ENCODE measurements at regions not wholly inside any gene's neighbourhood (a gene's known extent, or its start where the extent isn't known, plus 50 kb on each side); places are given as distances from the start of the nearest gene placed in this dataset.

DNA sequence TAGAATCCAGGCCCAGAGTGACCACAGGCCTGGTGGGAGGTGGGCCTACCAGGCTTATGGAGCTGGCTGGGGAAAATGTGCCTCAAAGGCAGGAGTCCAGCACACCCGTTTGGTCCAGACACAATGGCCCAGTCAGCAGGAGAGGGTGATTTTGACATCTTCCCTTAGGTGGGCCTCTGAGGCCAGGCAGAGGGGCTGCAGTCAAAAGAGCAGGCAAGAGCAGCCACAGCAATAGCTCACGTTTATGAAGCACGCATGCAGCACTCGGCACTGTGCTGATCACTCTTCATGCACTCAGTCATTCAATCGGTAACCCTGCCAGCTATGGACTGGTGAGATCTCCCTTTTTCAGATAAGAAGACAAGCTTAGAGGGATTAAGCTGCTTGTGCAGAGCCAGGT, 146.8 kb downstream of the LRIG2 start:
- ATAC-seq, result no peak

DNA sequence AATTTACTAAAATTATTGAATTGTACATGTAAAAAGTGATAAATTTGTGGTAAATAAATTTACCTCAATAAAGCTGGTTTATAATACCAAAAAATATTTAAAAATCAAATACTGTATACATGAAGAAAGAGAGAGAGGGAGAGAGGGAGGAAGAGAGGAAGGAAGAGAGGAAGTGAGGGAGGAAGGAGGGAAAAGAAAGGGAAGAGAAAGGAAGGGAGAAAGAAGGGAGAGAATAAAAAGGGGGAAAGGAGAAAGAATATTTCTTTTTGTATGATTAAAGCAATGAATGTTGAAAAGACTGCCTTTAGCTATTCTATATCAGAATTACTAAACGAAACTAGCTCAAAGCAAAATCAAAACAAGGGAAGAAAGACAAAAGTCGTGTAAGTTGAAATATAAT, 150.0 kb downstream of the LRIG2 start:
- Histone ChIP-seq H3K9me3 (ENCODE audit: low read length) (no peaks in the 10 kb centered on the region), H3K4me2 (ENCODE audit: low read depth, low read length) (no peak overlapping the region; the same call in 1 of the 2 replicates), H3K9ac (ENCODE audit: insufficient read depth, low read depth, low read length) (no peak overlapping the region), H3K4me1 (ENCODE audit: insufficient read depth, low read length) (peaks cover 17% of the 10 kb centered on the region), H4K20me1 (ENCODE audit: insufficient read depth, low read length) (no peaks in the 10 kb centered on the region), H3K27me3 (ENCODE audit: control insufficient read depth in 1 of 2, insufficient read depth in 2 of 2, low read length in 2 of 2) (no peaks in the 10 kb centered on the region), H3K4me3 (replicated peaks in 1 of 3; ENCODE audit: insufficient read depth in 1 of 3, low read depth in 2 of 3, low read length in 3 of 3) (no peak overlapping the region), H2AFZ (ENCODE audit: low read length) (no peak overlapping the region), H3K36me3 (replicated peaks in 1 of 2; ENCODE audit: control insufficient read depth in 1 of 2, insufficient read depth in 2 of 2, low read length in 2 of 2) (no peaks in the 10 kb centered on the region), H3K27ac (ENCODE audit: extremely low read length, insufficient read depth, low read length) (no peak overlapping the region), H3K79me2 (ENCODE audit: insufficient read depth, low read length) (no peaks in the 10 kb centered on the region)
- ChIA-PET POLR2A (no interaction called here), CTCF (ENCODE audit: low intra/inter-chr PET ratio, low total read pairs) (no interaction called here)
- 14% methylated on average over 2 of the region's 2 CpGs for WGBS (ENCODE audit: low lambda C conversion rate)
- intact Hi-C loops (cut with micrococcal nuclease; ENCODE audit: unreplicated experiment), result no loop called here
- ATAC-seq (no peak), DNase-seq (ENCODE audit: low spot score) (no peak), FAIRE-seq (no peak)
- in situ Hi-C loops (cut with HindIII; ENCODE audit: extremely low pct_ligation_motif_present, low pct_unique_long_range_greater_than_20kb), result no loop called here
- BruUV-seq (replicated peaks), result no TSS peak
- TF ChIP-seq, protein P1, sequence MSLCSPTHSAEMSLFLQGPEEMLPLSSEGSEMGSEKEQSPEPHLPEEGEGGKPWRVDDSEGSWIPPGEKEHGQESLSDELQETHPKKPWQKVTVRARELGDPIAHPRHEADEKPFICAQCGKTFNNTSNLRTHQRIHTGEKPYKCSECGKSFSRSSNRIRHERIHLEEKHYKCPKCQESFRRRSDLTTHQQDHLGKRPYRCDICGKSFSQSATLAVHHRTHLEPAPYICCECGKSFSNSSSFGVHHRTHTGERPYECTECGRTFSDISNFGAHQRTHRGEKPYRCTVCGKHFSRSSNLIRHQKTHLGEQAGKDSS (CRISPR knock-in tag; IDR thresholded peaks at IDR 0.05; ENCODE audit: borderline replicate concordance, low read depth), result no peak
- TF ChIP-seq IRF2 (CRISPR knock-in tag; IDR thresholded peaks at IDR 0.05), result no peak
- TF ChIP-seq TSC22D2 (CRISPR knock-in tag; IDR thresholded peaks at IDR 0.05; ENCODE audit: borderline replicate concordance), result no peak
- TF ChIP-seq KDM3A (CRISPR knock-in tag; IDR thresholded peaks at IDR 0.05; ENCODE audit: low read depth), result no peak
- no peak for TF ChIP-seq CENPX (CRISPR knock-in tag; IDR thresholded peaks at IDR 0.05)
- TF ChIP-seq, protein P2, sequence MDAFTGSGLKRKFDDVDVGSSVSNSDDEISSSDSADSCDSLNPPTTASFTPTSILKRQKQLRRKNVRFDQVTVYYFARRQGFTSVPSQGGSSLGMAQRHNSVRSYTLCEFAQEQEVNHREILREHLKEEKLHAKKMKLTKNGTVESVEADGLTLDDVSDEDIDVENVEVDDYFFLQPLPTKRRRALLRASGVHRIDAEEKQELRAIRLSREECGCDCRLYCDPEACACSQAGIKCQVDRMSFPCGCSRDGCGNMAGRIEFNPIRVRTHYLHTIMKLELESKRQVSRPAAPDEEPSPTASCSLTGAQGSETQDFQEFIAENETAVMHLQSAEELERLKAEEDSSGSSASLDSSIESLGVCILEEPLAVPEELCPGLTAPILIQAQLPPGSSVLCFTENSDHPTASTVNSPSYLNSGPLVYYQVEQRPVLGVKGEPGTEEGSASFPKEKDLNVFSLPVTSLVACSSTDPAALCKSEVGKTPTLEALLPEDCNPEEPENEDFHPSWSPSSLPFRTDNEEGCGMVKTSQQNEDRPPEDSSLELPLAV (CRISPR knock-in tag; conservative IDR thresholded peaks at IDR 0.05; ENCODE audit: low read depth), result no peak
- TF ChIP-seq ZBTB42 (CRISPR knock-in tag; IDR thresholded peaks at IDR 0.05), result no peak
- TF ChIP-seq, protein P3, sequence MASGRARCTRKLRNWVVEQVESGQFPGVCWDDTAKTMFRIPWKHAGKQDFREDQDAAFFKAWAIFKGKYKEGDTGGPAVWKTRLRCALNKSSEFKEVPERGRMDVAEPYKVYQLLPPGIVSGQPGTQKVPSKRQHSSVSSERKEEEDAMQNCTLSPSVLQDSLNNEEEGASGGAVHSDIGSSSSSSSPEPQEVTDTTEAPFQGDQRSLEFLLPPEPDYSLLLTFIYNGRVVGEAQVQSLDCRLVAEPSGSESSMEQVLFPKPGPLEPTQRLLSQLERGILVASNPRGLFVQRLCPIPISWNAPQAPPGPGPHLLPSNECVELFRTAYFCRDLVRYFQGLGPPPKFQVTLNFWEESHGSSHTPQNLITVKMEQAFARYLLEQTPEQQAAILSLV (CRISPR knock-in tag; IDR thresholded peaks at IDR 0.05; ENCODE audit: borderline replicate concordance), result no peak
- TF ChIP-seq KMT2A (CRISPR knock-in tag; IDR thresholded peaks at IDR 0.05), result no peak
- no peak for TF ChIP-seq CREB1 (IDR thresholded peaks at IDR 0.05)
- no peak for TF ChIP-seq CREB1 (CRISPR knock-in tag; IDR thresholded peaks at IDR 0.05)
- TF ChIP-seq SMYD3 (CRISPR knock-in tag; IDR thresholded peaks at IDR 0.05), result no peak
- no peak for TF ChIP-seq ZNF841 (CRISPR knock-in tag; IDR thresholded peaks at IDR 0.05; ENCODE audit: borderline replicate concordance)

More for the DNA sequence above, 146.8 kb downstream of the LRIG2 start:
- no peaks in the 10 kb centered on the region for H3K79me2 ChIP-seq (ENCODE audit: insufficient read depth, low read length)
- H3K9me3 ChIP-seq (ENCODE audit: low read length), result no peaks in the 10 kb centered on the region
- no peaks in the 10 kb centered on the region for H3K27me3 ChIP-seq (ENCODE audit: control insufficient read depth in 1 of 2, insufficient read depth in 2 of 2, low read length in 2 of 2)
- intact Hi-C loops (cut with micrococcal nuclease; ENCODE audit: unreplicated experiment) (loop anchor here (5.0 to 10.0 kb wide), 2 partner anchors 73 to 235 kb away; no protein-coding TSS in a partner anchor), in situ Hi-C loops (cut with HindIII; ENCODE audit: extremely low pct_ligation_motif_present, low pct_unique_long_range_greater_than_20kb) (no loop called here)
- peak overlapping the region; percentile 7; the same call in 1 of the 2 replicates for H3K4me2 ChIP-seq (ENCODE audit: low read depth, low read length)
- 41% methylated on average over 4 of the region's 5 CpGs for WGBS (ENCODE audit: low lambda C conversion rate)
- TF ChIP-seq HNRNPK (IDR thresholded peaks at IDR 0.05; ENCODE audit: low read depth, low read length, poor library complexity, severe bottlenecking), result no peak
- peak; percentile 64 for TF ChIP-seq ZNF7 (CRISPR knock-in tag; IDR thresholded peaks at IDR 0.05)
- no TSS peak for BruUV-seq (replicated peaks)
- peaks cover 33% of the 10 kb centered on the region for H3K4me1 ChIP-seq (ENCODE audit: insufficient read depth, low read length)
- no peaks in the 10 kb centered on the region for H3K36me3 ChIP-seq (replicated peaks in 1 of 2; ENCODE audit: control insufficient read depth in 1 of 2, insufficient read depth in 2 of 2, low read length in 2 of 2)
- H3K27ac ChIP-seq (ENCODE audit: extremely low read length, insufficient read depth, low read length), result no peak overlapping the region
- POLR2A ChIA-PET, result no interaction called here
- DNase-seq (ENCODE audit: low spot score) (no peak), FAIRE-seq (no peak)
- no peak overlapping the region for H3K4me3 ChIP-seq (replicated peaks in 1 of 3; ENCODE audit: insufficient read depth in 1 of 3, low read depth in 2 of 3, low read length in 3 of 3)
- H2AFZ ChIP-seq (ENCODE audit: low read length), result no peak overlapping the region
- CTCF ChIA-PET (ENCODE audit: low intra/inter-chr PET ratio, low total read pairs), result no interaction called here
- no peak overlapping the region for H3K9ac ChIP-seq (ENCODE audit: insufficient read depth, low read depth, low read length)
- no peaks in the 10 kb centered on the region for H4K20me1 ChIP-seq (ENCODE audit: insufficient read depth, low read length)
